NCI-H69 (cell line): ENCODE measurements at regions not wholly inside any gene's neighbourhood (a gene's known extent, or its start where the extent isn't known, plus 50 kb on each side); places are given as distances from the start of the nearest gene placed in this dataset.
"Not testable (repeated sequence)": the region's sequence is repeated elsewhere in the genome, so short reads cannot be mapped to it uniquely, and the experiment has no call there.

Experiments
- DNase-seq: peaks from one replicate; lab custom pipeline; 2025; lab: John Stamatoyannopoulos, UW

- no peak for DNase-seq
Observed at GRCh38 chr1:66460776-66461175, 73.2 kb upstream of the SGIP1 start.

GRCh38 chr1:66462313-66462712, 71.6 kb upstream of the SGIP1 start:
- DNase-seq, result no peak

- DNase-seq, result no peak
Observed at GRCh38 chr1:66464351-66464750, 69.6 kb upstream of the SGIP1 start.

GRCh38 chr1:66464802-66465201, 69.2 kb upstream of the SGIP1 start:
- no peak for DNase-seq

GRCh38 chr1:66466695-66467094, 67.3 kb upstream of the SGIP1 start:
- DNase-seq, result not testable (repeated sequence)

GRCh38 chr1:66468722-66469121, 65.2 kb upstream of the SGIP1 start:
- no peak for DNase-seq

- DNase-seq, result no peak
Observed at GRCh38 chr1:66475940-66476339, 58.0 kb upstream of the SGIP1 start.

GRCh38 chr1:66476774-66477173, 57.2 kb upstream of the SGIP1 start:
- DNase-seq, result no peak

GRCh38 chr1:66478116-66478515, 55.8 kb upstream of the SGIP1 start:
- no peak for DNase-seq

- DNase-seq, result peak; percentile 3
Observed at GRCh38 chr1:66480162-66480561, 53.8 kb upstream of the SGIP1 start.

GRCh38 chr1:66481215-66481614, 52.7 kb upstream of the SGIP1 start:
- peak; percentile 31 for DNase-seq
